ENCODE measurements at regions not wholly inside any gene's neighbourhood (a gene's known extent, or its start where the extent isn't known, plus 50 kb on each side); places are given as distances from the start of the nearest gene placed in this dataset.
A peak's percentile ranks its signal among the peaks of the same experiment; 100 is the strongest.

DNA sequence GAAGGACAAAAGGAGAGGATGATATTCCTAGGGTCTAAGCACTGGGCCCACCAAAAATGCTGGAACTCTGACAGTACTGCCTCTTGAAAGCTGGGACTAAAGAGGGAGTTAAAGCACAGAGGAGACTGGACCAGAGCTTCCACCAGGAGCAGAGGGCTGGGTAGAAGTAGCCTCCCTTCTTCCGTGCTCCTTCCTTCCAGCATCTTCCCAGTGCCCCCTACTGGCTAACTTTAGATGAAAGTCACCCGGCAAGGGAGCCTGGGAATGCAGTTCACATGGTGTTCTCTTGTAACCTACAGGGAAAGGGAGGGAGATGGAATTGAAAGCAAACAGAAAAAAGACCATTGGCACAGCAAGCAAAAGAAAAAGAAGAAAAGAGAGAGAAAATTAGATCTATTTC lies 106.1 kb upstream of the COL8A1 start:
- TF ChIP-seq, protein P1, sequence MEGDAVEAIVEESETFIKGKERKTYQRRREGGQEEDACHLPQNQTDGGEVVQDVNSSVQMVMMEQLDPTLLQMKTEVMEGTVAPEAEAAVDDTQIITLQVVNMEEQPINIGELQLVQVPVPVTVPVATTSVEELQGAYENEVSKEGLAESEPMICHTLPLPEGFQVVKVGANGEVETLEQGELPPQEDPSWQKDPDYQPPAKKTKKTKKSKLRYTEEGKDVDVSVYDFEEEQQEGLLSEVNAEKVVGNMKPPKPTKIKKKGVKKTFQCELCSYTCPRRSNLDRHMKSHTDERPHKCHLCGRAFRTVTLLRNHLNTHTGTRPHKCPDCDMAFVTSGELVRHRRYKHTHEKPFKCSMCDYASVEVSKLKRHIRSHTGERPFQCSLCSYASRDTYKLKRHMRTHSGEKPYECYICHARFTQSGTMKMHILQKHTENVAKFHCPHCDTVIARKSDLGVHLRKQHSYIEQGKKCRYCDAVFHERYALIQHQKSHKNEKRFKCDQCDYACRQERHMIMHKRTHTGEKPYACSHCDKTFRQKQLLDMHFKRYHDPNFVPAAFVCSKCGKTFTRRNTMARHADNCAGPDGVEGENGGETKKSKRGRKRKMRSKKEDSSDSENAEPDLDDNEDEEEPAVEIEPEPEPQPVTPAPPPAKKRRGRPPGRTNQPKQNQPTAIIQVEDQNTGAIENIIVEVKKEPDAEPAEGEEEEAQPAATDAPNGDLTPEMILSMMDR (IDR thresholded peaks at IDR 0.05; ENCODE audit: insufficient read depth, low read depth, low read length) = peak; percentile 60
- TF ChIP-seq EZH2 (IDR thresholded peaks at IDR 0.05; ENCODE audit: insufficient read depth, low read length) = no peak
